Sigmoid colon (tissue), 4 donors: ENCODE measurements at regions not wholly inside any gene's neighbourhood (a gene's known extent, or its start where the extent isn't known, plus 50 kb on each side); places are given as distances from the start of the nearest gene placed in this dataset.

Experiments used
- EP300 ChIP-seq, 4 donors: sonication (generic); formaldehyde crosslinking; IDR thresholded peaks; one replicate each; pipeline ENCODE4 v1.6.1; 2017; ENCODE audit warnings: antibody characterized with exemption in 4 of 4
- POLR2A ChIP-seq, 2 donors: fragments of 450-650 bp; IDR thresholded peaks; one replicate each; pipeline ENCODE4 v1.6.1; 2016; ENCODE audit warnings: antibody characterized with exemption in 2 of 2, mild to moderate bottlenecking in 2 of 2, moderate library complexity in 2 of 2
- POLR2AphosphoS5 ChIP-seq, 4 donors: sonication (generic); formaldehyde crosslinking; IDR thresholded peaks; one replicate each; pipeline ENCODE4 v1.6.1; 2017; ENCODE audit warnings: antibody characterized with exemption in 4 of 4
- TF ChIP-seq, protein P1 (sequence below), 4 experiments: fragments of 450-650 bp in 3 of 4; fragments of 200-600 bp in 1 of 4; IDR thresholded peaks; one replicate each; pipeline ENCODE4 v1.5.1; 2016 to 2019; ENCODE audit warnings: antibody characterized with exemption in 4 of 4, mild to moderate bottlenecking in 3 of 4, moderate library complexity in 2 of 4

DNA sequence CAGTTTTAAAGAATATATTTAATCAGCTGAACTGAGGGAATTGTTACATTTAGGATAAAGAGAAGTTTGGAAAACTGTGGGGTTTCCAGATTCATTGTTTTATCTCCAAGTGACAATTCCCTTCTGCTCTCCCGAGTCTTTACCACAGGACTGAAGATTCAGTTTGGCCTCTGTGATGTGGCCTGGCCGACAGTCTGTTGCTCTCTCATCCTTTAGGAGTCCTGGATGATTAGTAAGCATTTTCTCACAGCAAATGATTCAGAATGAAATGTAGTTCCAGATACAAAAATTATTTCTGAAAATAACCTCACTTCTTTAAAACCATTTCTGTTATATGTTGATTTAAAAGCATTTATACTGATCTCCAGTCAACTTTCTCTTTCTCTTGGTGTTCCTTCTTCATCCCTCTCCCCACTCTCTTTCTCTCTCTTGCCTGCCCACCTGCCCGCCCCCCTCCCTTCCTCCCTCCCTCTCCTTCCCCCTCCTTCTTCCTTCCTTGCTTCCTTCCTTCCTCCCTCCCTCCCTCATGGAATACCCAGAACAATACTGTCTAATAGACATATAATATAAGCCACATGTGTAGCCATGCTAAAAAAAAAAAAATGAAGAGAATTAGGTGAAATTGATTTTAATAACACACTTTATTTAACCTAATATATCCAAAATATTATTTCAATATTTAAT, 254.9 kb downstream of the PRL start:
- TF ChIP-seq, protein P1, sequence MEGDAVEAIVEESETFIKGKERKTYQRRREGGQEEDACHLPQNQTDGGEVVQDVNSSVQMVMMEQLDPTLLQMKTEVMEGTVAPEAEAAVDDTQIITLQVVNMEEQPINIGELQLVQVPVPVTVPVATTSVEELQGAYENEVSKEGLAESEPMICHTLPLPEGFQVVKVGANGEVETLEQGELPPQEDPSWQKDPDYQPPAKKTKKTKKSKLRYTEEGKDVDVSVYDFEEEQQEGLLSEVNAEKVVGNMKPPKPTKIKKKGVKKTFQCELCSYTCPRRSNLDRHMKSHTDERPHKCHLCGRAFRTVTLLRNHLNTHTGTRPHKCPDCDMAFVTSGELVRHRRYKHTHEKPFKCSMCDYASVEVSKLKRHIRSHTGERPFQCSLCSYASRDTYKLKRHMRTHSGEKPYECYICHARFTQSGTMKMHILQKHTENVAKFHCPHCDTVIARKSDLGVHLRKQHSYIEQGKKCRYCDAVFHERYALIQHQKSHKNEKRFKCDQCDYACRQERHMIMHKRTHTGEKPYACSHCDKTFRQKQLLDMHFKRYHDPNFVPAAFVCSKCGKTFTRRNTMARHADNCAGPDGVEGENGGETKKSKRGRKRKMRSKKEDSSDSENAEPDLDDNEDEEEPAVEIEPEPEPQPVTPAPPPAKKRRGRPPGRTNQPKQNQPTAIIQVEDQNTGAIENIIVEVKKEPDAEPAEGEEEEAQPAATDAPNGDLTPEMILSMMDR (IDR thresholded peaks at IDR 0.05): no peak
- no peak for TF ChIP-seq POLR2A (IDR thresholded peaks at IDR 0.05)
- TF ChIP-seq POLR2AphosphoS5 (IDR thresholded peaks at IDR 0.05): no peak
- no peak for TF ChIP-seq EP300 (IDR thresholded peaks at IDR 0.05)
